ENCODE measurements at regions not wholly inside any gene's neighbourhood (a gene's known extent, or its start where the extent isn't known, plus 50 kb on each side); places are given as distances from the start of the nearest gene placed in this dataset.
"Not testable (repeated sequence)": the region's sequence is repeated elsewhere in the genome, so short reads cannot be mapped to it uniquely, and the experiment has no call there.

- not testable (repeated sequence) for H3K27me3 ChIP-seq (ENCODE audit: insufficient read depth, low read depth, severe bottlenecking); H3K36me3 ChIP-seq; DNase-seq; H3K9me3 ChIP-seq (ENCODE audit: severe bottlenecking); H3K4me3 ChIP-seq (ENCODE audit: low read depth, low read length); H3K27ac ChIP-seq
Observed at GRCh38 chr5:99471178-99471577, 542.4 kb upstream of the CHD1 start.

- H3K27ac ChIP-seq; H3K36me3 ChIP-seq; H3K9me3 ChIP-seq (ENCODE audit: severe bottlenecking); DNase-seq; H3K4me3 ChIP-seq (ENCODE audit: low read depth, low read length); H3K27me3 ChIP-seq (ENCODE audit: insufficient read depth, low read depth, severe bottlenecking): not testable (repeated sequence)
Observed at GRCh38 chr5:99470636-99471035, 541.8 kb upstream of the CHD1 start.

DNA sequence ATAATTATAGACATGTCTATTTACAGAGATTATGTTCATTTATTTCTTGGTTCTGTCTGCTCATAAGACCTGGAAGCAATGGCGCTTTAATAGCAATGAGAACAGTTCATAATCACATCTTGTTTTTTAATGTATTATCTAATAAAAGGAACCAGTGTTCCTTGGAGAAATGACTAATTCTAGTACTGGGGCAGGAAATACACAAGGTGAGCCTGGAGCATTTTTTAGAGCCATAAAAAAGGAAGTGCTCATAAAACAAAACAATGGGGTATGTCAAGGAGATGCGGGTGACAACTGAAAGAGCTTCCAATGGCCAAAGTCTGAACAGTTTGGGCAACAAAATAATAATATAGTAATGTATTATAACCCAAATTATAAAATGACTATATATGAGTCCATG lies 531.9 kb upstream of the CHD1 start:
- H3K27ac ChIP-seq: no peak overlapping the region
- H3K36me3 ChIP-seq: no peaks in the 10 kb centered on the region
- no peak overlapping the region for H3K4me3 ChIP-seq (ENCODE audit: low read depth, low read length)
- no peaks in the 10 kb centered on the region for H3K27me3 ChIP-seq (ENCODE audit: insufficient read depth, low read depth, severe bottlenecking)
- H3K9me3 ChIP-seq (ENCODE audit: severe bottlenecking): no peaks in the 10 kb centered on the region
- DNase-seq: no peak
- TF ChIP-seq, protein P1, sequence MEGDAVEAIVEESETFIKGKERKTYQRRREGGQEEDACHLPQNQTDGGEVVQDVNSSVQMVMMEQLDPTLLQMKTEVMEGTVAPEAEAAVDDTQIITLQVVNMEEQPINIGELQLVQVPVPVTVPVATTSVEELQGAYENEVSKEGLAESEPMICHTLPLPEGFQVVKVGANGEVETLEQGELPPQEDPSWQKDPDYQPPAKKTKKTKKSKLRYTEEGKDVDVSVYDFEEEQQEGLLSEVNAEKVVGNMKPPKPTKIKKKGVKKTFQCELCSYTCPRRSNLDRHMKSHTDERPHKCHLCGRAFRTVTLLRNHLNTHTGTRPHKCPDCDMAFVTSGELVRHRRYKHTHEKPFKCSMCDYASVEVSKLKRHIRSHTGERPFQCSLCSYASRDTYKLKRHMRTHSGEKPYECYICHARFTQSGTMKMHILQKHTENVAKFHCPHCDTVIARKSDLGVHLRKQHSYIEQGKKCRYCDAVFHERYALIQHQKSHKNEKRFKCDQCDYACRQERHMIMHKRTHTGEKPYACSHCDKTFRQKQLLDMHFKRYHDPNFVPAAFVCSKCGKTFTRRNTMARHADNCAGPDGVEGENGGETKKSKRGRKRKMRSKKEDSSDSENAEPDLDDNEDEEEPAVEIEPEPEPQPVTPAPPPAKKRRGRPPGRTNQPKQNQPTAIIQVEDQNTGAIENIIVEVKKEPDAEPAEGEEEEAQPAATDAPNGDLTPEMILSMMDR (IDR thresholded peaks at IDR 0.05; ENCODE audit: low read depth, low read length): no peak

DNA sequence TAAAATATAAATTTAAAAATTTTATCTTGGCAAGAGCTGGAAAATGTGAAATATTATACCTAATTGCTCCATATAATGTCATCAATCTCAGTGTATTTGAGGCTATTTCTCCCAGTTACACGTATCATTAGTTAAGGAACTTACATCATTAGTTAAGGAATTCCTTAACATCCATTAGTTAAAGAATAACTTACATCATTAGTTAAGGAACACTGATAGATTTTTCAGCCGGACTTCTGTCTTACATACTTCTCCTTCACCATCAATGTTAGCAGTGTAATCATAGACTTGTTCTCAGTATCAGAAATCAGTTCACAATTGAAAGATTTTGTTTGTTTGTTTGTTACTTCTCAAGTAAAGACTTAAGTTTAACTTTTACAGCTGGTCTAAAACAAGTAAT lies 524.4 kb upstream of the CHD1 start:
- TF ChIP-seq, protein P1 (IDR thresholded peaks at IDR 0.05; ENCODE audit: low read depth, low read length): no peak
- Histone ChIP-seq H3K9me3 (ENCODE audit: severe bottlenecking) (no peaks in the 10 kb centered on the region), H3K27me3 (ENCODE audit: insufficient read depth, low read depth, severe bottlenecking) (no peaks in the 10 kb centered on the region)

GRCh38 chr5:99449786-99450185 lies 521.0 kb upstream of the CHD1 start:
- no peak overlapping the region for H3K27ac ChIP-seq
- TF ChIP-seq, protein P1 (IDR thresholded peaks at IDR 0.05; ENCODE audit: low read depth, low read length): no peak
- DNase-seq: no peak
- no peaks in the 10 kb centered on the region for H3K36me3 ChIP-seq
- H3K9me3 ChIP-seq (ENCODE audit: severe bottlenecking): no peaks in the 10 kb centered on the region
- no peak overlapping the region for H3K4me3 ChIP-seq (ENCODE audit: low read depth, low read length)
- H3K27me3 ChIP-seq (ENCODE audit: insufficient read depth, low read depth, severe bottlenecking): no peaks in the 10 kb centered on the region

More for the DNA sequence above, 524.4 kb upstream of the CHD1 start:
- H3K27ac ChIP-seq: no peak overlapping the region
- no peaks in the 10 kb centered on the region for H3K36me3 ChIP-seq
- no peak for DNase-seq
- no peak overlapping the region for H3K4me3 ChIP-seq (ENCODE audit: low read depth, low read length)

DNA sequence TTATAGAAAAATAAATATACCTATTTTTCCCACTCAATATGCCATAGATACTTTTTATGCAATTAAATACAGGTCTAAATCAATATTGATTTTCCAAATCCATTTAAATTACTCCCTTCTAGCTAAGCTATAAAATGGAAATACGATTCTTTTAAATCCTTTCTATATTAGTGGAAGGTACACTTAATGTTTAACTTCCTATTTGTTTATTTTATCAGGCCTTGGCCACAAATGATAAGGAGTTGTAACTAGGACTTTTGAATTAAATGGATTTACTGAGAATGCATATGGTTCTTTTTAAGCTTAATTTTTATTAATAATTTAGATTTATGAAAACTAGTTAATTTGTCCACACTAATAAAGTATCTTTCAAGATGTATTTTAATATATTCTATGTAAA lies 517.0 kb upstream of the CHD1 start:
- no peak overlapping the region for H3K27ac ChIP-seq
- DNase-seq: no peak
- H3K36me3 ChIP-seq: no peaks in the 10 kb centered on the region
- no peaks in the 10 kb centered on the region for H3K9me3 ChIP-seq (ENCODE audit: severe bottlenecking)
- TF ChIP-seq, protein P1 (IDR thresholded peaks at IDR 0.05; ENCODE audit: low read depth, low read length): no peak
- H3K4me3 ChIP-seq (ENCODE audit: low read depth, low read length): no peak overlapping the region
- no peaks in the 10 kb centered on the region for H3K27me3 ChIP-seq (ENCODE audit: insufficient read depth, low read depth, severe bottlenecking)

DNA sequence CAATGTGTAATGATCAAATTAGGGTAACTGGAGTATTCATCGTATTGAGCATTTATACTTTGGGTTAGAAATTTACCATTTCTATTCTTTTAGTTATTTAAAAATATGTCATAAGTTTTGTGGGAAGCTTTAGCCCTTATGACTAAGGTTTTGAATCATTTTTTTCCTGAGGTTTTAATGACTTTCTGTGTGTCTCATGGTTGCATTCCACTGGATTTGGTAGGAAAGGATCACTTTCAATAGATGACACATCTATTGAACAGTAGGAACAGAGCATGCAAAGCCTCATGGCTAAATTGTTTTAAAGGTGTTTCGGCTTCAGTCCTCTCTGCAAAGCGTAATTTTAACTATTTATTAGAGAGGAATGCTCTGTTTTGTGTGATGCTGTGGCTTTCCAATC lies 512.4 kb upstream of the CHD1 start:
- no peak overlapping the region for H3K27ac ChIP-seq
- DNase-seq: no peak
- H3K4me3 ChIP-seq (ENCODE audit: low read depth, low read length): no peak overlapping the region
- H3K36me3 ChIP-seq: no peaks in the 10 kb centered on the region
- no peaks in the 10 kb centered on the region for H3K9me3 ChIP-seq (ENCODE audit: severe bottlenecking)
- TF ChIP-seq, protein P1 (IDR thresholded peaks at IDR 0.05; ENCODE audit: low read depth, low read length): no peak
- H3K27me3 ChIP-seq (ENCODE audit: insufficient read depth, low read depth, severe bottlenecking): no peaks in the 10 kb centered on the region

Measured in WERI-Rb-1 (cell line).